ENCODE measurements at regions not wholly inside any gene's neighbourhood (a gene's known extent, or its start where the extent isn't known, plus 50 kb on each side); places are given as distances from the start of the nearest gene placed in this dataset.

DNA sequence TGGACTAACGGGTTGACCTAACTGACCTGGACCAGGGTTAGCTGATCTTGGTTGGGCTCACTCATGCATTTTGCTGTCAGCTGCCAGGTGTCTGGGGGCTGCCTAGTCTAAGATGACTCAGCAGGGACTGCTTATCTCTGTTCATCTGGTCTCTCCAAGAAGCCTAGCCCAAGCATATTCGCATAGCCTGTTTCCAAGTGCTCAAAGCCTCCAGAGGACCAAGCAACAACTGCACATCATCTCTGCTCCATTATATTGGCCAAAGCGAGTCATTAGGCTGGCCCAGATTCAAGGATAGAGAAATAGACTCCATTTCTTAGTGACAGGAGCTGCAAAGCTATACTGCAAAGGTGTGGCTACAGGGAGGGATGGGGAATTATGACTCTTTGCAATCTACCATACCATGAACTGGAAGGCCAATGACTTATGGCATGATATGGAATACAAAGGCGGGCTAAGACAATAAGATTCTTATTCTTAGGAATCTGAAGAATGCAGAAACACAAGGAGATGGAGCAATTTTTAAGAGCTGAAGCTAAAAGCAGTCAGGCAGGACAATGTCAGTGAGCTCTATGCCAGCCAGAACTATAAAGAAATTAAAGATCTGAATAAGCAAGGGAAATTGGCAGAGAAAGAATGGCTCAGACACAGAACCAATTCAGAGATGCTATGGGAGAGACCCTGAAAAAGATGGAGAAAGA, 194.6 kb upstream of the FSCB start:
- DNase-seq, result no peak

DNA sequence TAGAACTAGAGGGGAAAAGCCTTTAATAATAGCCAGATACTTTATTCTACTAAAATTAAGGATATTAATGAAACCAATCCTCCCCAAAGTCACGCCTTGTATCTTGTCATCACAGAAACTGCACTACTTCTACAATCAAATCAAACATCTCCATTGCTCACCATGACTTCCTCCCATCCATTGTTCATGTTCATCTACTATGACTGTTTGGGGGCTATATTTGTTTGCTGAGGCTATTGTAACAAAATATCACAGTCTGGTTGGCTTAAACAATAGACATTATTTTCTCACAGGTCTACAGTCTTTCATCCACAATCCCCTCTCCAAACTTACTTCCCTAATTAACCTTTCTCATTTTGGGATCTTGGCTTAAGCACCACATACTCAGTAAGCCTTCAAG, 193.6 kb upstream of the FSCB start:
- no peak for DNase-seq

- no peak for DNase-seq
These were observed 193.1 kb upstream of the FSCB start for GRCh38 chr14:44700184-44700583.

GRCh38 chr14:44699391-44699790, 192.3 kb upstream of the FSCB start:
- DNase-seq, result no peak

DNA sequence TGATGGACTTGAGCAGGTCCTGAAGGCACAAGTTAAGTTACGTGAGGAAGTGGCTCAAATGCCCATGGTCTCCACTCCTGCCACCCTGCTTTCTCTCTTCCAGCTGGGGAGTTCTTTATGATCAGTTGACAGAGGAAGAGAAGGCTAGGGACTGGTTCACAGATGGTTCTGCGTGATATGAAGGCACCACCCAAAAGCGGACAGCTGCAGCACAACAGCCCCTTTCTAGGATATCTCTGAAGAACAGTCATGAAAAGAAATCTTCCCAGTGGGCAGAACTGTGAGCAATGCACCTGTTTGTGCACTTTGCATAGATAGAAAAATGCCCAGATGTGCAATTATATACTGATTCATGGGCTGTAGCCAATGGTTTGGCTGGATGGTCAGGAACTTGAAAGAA, 162.4 kb upstream of the FSCB start:
- DNase-seq, result no peak

- no peak for DNase-seq
These were observed 156.1 kb upstream of the FSCB start for GRCh38 chr14:44663136-44663535.

GRCh38 chr14:44662250-44662891, 155.3 kb upstream of the FSCB start:
- DNase-seq, result no peak

- no peak for DNase-seq
These were observed 151.3 kb upstream of the FSCB start for GRCh38 chr14:44658389-44658696.

DNA sequence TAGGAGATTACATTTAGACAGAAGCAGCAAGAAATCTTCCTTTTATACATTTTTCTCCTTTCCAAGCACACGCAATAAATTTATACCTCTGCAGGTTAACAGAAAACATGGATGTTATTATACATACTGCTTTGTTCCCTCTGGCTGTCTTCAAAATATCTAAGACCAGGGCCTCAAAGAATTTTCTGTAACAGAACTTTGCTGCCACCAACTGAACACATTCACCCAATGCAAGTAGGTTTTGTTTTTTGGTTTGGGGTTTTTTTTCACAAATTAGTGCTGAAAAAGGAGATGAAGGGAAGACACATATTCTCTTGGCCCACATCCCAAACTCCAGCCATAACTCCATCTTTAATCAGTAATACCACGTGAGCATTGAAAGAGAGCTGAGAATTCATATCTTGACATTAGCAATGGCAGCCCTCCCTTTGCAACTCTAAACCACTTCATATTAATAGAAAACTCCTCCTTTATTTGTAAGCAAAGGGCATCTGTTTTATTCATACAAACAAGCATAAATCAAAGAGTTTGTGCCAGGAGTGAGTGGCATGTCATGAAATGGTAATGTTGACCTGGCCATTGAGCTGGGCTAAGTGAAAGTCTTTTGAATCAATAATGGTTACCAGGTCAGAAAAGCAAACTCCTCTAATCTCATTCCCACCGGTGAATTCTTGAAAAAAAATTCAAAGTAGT, 150.8 kb upstream of the FSCB start:
- DNase-seq, result peak; percentile 96

GRCh38 chr14:44657203-44657602, 150.1 kb upstream of the FSCB start:
- peak; percentile 95 for DNase-seq

DNA sequence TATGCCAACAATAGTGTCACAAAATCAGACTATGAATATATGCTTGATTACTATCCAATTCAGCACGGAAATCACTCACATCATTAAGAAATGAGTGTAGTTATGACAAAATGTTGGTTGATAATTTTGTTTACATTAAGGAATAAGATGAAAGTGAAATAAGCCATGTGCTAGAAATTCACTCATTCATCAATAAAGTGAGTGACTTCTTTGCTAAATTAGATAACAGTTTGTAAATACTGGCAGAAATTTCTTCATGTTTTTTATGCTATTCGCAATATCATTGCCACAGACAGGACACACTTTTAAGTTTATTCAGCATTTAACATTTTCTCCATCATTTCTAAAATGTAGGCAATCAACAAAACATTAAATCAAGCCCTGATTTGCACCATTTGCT, 147.5 kb upstream of the FSCB start:
- DNase-seq, result no peak

GRCh38 chr14:44653641-44654040, 146.6 kb upstream of the FSCB start:
- no peak for DNase-seq

DNA sequence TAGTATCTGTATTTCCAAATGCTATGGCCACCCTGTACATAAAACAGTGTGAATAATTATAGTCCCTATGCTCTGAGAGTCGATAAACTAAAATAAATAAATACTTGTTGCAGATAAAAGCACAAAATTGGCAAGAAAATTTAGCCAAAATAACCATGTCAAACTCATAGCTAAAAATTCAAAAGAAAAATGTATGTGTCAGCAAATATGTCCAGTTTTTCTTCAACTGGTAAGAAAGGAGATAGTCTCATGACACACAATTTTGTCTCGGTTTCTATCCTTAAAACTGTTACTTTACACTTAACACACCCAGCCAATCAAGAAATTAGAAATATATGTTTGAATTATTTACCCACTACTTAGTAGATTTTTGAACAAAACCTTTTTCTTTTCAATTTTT, 145.6 kb upstream of the FSCB start:
- no peak for DNase-seq

DNA sequence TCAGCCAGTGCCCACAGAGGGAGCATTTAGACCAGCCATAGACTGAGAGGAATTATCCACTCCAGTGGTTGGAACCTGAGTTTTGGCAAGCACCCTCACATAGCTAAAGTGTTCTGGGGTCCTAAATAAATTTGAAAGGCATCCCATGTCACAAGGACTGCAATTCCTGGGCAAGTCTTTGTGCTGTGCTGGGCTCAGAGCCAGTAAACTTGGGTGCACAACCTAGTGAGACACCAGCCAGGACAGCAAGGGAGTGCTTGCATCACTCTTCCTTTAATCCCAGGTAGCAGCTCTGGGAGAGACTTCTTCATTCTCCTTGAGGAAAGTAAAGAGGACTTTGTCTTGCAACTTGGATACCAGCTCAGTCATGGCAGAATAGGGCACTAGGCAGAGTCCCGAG, 142.0 kb upstream of the FSCB start:
- DNase-seq, result no peak

GRCh38 chr14:44640416-44640815, 133.3 kb upstream of the FSCB start:
- no peak for DNase-seq

GRCh38 chr14:44639781-44640385, 132.8 kb upstream of the FSCB start:
- DNase-seq, result no peak

GRCh38 chr14:44634692-44635091, 127.6 kb upstream of the FSCB start:
- no peak for DNase-seq

DNA sequence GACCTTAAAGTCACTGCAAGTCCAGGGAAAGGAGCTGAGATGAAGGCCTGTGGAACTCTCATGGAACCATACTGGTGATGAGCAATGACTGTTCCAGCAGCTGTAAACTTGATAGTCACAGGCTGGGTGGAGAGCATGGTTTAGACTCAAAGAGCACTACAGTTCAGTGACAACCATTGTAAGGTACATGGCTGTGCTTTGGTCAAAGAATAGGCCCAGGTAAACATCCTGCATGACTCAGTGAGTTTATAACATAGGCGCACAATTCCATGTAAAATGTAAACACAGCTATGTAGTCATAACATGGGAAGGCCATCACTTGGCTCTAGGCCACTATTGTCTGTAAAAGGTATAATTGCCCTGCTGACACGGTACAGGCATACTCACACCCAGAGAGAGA, 119.3 kb upstream of the FSCB start:
- no peak for DNase-seq

- DNase-seq, result no peak
These were observed 118.0 kb upstream of the FSCB start for GRCh38 chr14:44625098-44625497.

- no peak for DNase-seq
These were observed 113.3 kb upstream of the FSCB start for GRCh38 chr14:44620121-44621019.

- DNase-seq, result no peak
These were observed 109.1 kb upstream of the FSCB start for GRCh38 chr14:44616204-44616603.

- no peak for DNase-seq
These were observed 106.1 kb upstream of the FSCB start for GRCh38 chr14:44613061-44613712.

GRCh38 chr14:44612002-44612401, 104.9 kb upstream of the FSCB start:
- DNase-seq, result no peak
